Mesenchymal stem cell (in vitro differentiated cells and primary cell): ENCODE measurements at regions not wholly inside any gene's neighbourhood (a gene's known extent, or its start where the extent isn't known, plus 50 kb on each side); places are given as distances from the start of the nearest gene placed in this dataset.

Experiments
- DNase-seq: peaks from one replicate; pipeline ENCODE4 v3.0.0-alpha.2; 2013
- H2AFZ ChIP-seq: one replicate; pipeline ENCODE4 v1.6.1; 2013; ENCODE audit warnings: low read depth, mild to moderate bottlenecking, control low read depth, inconsistent platforms, low read length, moderate library complexity
- H2AK5ac ChIP-seq: 2 replicates; pipeline ENCODE4 v1.6.1; 2013; ENCODE audit warnings: low read length, moderate library complexity, mild to moderate bottlenecking, inconsistent platforms; ENCODE audit not compliant: severe bottlenecking
- H2BK120ac ChIP-seq: one replicate; pipeline ENCODE4 v1.6.1; 2013; ENCODE audit warnings: low read depth, mild to moderate bottlenecking, inconsistent platforms, low read length, moderate library complexity
- H2BK12ac ChIP-seq, 2 experiments: one replicate each; pipeline ENCODE4 v1.6.1; 2013; ENCODE audit warnings: inconsistent platforms in 2 of 2, low read length in 2 of 2, mild to moderate bottlenecking in 2 of 2, moderate library complexity in 2 of 2, control low read depth in 1 of 2
- H2BK15ac ChIP-seq: one replicate; pipeline ENCODE4 v1.6.1; 2013; ENCODE audit warnings: mild to moderate bottlenecking, low read depth, inconsistent platforms; ENCODE audit not compliant: poor library complexity, severe bottlenecking
- H2BK5ac ChIP-seq: 2 replicates; pipeline ENCODE4 v1.6.1; 2013; ENCODE audit warnings: low read depth, mild to moderate bottlenecking, low read length, control low read depth, inconsistent platforms; ENCODE audit not compliant: poor library complexity, severe bottlenecking
- H3K14ac ChIP-seq, 2 experiments: one replicate each; pipeline ENCODE4 v1.6.1; 2013; ENCODE audit warnings: inconsistent platforms in 2 of 2, low read length in 2 of 2, control low read depth in 1 of 2, mild to moderate bottlenecking in 1 of 2, moderate library complexity in 1 of 2
- H3K18ac ChIP-seq, 2 experiments: one replicate each; pipeline ENCODE4 v1.6.1; 2013; ENCODE audit warnings: inconsistent platforms in 2 of 2, low read length in 2 of 2, control low read depth in 1 of 2, low read depth in 1 of 2, mild to moderate bottlenecking in 1 of 2
- H3K23ac ChIP-seq, 2 experiments: one replicate each; pipeline ENCODE4 v1.6.1; 2013; ENCODE audit warnings: inconsistent platforms in 2 of 2, low read length in 2 of 2, mild to moderate bottlenecking in 2 of 2, moderate library complexity in 2 of 2, control low read depth in 1 of 2
- H3K27ac ChIP-seq: 2 replicates; pipeline ENCODE4 v1.5.1; 2013; ENCODE audit warnings: mild to moderate bottlenecking, moderate library complexity, low read length, control low read depth, inconsistent platforms; ENCODE audit not compliant: poor library complexity, severe bottlenecking
- H3K27me3 ChIP-seq, 2 experiments: 2 replicates each; pipeline versions ENCODE4 v1.6.1 to v1.7.0; 2013; ENCODE audit warnings: low read length in 2 of 2, mild to moderate bottlenecking in 2 of 2, moderate library complexity in 2 of 2, control low read depth in 1 of 2, inconsistent platforms in 1 of 2; ENCODE audit not compliant: control insufficient read depth in 1 of 2, insufficient read depth in 1 of 2
- H3K36me3 ChIP-seq, 2 experiments: 2 replicates each; pipeline versions ENCODE4 v1.6.1 to v1.7.0; 2013; ENCODE audit warnings: low read length in 2 of 2, control low read depth in 1 of 2, inconsistent platforms in 1 of 2, low read depth in 1 of 2, mild to moderate bottlenecking in 1 of 2; ENCODE audit not compliant: insufficient read depth in 2 of 2, control insufficient read depth in 1 of 2
- H3K4ac ChIP-seq, 2 experiments: one replicate each; pipeline ENCODE4 v1.6.1; 2013; ENCODE audit warnings: inconsistent platforms in 2 of 2, low read length in 2 of 2, mild to moderate bottlenecking in 2 of 2, moderate library complexity in 2 of 2, control low read depth in 1 of 2, low read depth in 1 of 2
- H3K4me1 ChIP-seq: 2 replicates; pipeline ENCODE4 v1.6.1; 2013; ENCODE audit warnings: low read depth, low read length, control low read depth; ENCODE audit not compliant: control insufficient read depth, insufficient read depth
- H3K4me2 ChIP-seq: 2 replicates; pipeline ENCODE4 v1.6.1; 2013; ENCODE audit warnings: low read length, mild to moderate bottlenecking, inconsistent platforms; ENCODE audit not compliant: poor library complexity, severe bottlenecking
- H3K4me3 ChIP-seq, 2 experiments: 2 replicates each; pipeline versions ENCODE4 v1.5.1 to v1.7.0; 2013; ENCODE audit warnings: low read length in 2 of 2, mild to moderate bottlenecking in 2 of 2, control low read depth in 1 of 2, low read depth in 1 of 2; ENCODE audit not compliant: insufficient read depth in 1 of 2
- H3K79me1 ChIP-seq: replicated peaks from 2 replicates; pipeline ENCODE4 v1.6.1; 2013; ENCODE audit warnings: mild to moderate bottlenecking, control low read depth, low read length, inconsistent platforms; ENCODE audit not compliant: poor library complexity, severe bottlenecking
- H3K9ac ChIP-seq: 2 replicates; pipeline ENCODE4 v1.7.0; 2013; ENCODE audit warnings: mild to moderate bottlenecking, low read length, moderate library complexity
- H3K9me3 ChIP-seq: 2 replicates; pipeline ENCODE4 v1.7.0; 2013; ENCODE audit warnings: mild to moderate bottlenecking, low read length; ENCODE audit not compliant: control insufficient read depth
- H4K8ac ChIP-seq: one replicate; pipeline ENCODE4 v1.6.1; 2013; ENCODE audit warnings: inconsistent platforms, mild to moderate bottlenecking, low read length, moderate library complexity
- H4K91ac ChIP-seq: one replicate; pipeline ENCODE4 v1.6.1; 2013; ENCODE audit warnings: mild to moderate bottlenecking, low read length, inconsistent platforms
- WGBS: methylation state at CpG from one replicate; pipeline ENCODE4 v1.1.7; 2013; ENCODE audit warnings: mixed read lengths; 5-methylcytosine and 5-hydroxymethylcytosine counted together

DNA sequence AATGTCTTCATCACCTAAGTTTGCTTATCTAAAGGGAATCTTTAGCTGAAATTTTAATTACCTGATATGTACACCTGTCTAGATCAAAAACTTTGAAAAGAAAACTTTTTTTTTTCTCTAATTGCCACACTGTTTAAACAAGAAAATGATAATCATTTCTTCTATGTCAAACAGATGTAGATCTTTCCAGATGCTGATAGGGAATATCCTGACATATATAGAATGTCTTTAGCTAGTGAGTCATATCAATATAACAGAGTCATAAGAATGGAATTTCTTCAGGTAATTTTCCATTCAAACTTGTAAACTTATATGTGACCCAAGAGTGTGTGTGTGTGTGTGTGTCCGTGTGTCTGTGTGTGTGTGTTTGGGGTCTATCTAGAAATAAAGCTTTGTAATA, 271.9 kb downstream of the GPM6A start:
- no peak overlapping the region for H2BK5ac ChIP-seq
- no peak overlapping the region for H3K9ac ChIP-seq
- H3K23ac ChIP-seq, result no peak overlapping the region
- no peak overlapping the region for H4K91ac ChIP-seq
- no peak overlapping the region for H3K4me3 ChIP-seq
- no peak overlapping the region for H2BK15ac ChIP-seq
- no peak overlapping the region for H2AK5ac ChIP-seq
- H3K27me3 ChIP-seq, result no peaks in the 10 kb centered on the region
- no peak overlapping the region for H3K4ac ChIP-seq
- DNase-seq, result no peak
- H3K4me1 ChIP-seq, result no peaks in the 10 kb centered on the region
- H4K8ac ChIP-seq, result no peak overlapping the region
- H3K14ac ChIP-seq, result no peak overlapping the region
- H2BK120ac ChIP-seq, result no peak overlapping the region
- no peak overlapping the region for H3K27ac ChIP-seq
- no peaks in the 10 kb centered on the region for H3K36me3 ChIP-seq
- no peak overlapping the region for H3K18ac ChIP-seq
- no peaks in the 10 kb centered on the region for H3K9me3 ChIP-seq
- H2BK12ac ChIP-seq, result no peak overlapping the region
- H2AFZ ChIP-seq, result no peak overlapping the region
- no peak overlapping the region for H3K4me2 ChIP-seq
- no CpG with 5 or more reads among the region's 1 CpG for WGBS
- no peaks in the 10 kb centered on the region for H3K79me1 ChIP-seq

DNA sequence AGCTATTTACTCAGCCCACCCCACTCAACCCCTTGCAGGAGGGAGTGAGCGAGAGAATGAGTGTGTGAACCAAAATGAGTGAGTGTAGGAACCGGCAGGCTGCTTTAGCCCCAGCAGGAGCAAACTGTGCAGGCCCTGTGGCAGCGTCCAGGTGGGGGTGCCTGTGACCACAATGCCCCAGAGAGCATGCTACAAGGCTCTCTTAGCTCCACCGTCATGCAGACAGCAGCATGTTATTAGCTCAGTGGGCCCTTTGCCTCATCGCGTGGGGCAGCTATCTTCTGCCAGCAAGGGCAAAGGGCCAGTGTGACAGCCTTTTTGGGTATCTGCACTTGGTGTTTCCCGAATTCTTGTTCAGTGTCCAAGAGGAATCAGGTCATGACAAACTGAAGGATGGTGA, 271.3 kb downstream of the GPM6A start:
- Histone ChIP-seq H3K9ac (no peak overlapping the region), H3K4ac (no peak overlapping the region), H2AK5ac (no peak overlapping the region), H3K18ac (no peak overlapping the region), H2BK120ac (no peak overlapping the region), H3K79me1 (no peaks in the 10 kb centered on the region), H3K27me3 (no peaks in the 10 kb centered on the region), H3K4me3 (no peak overlapping the region), H3K36me3 (no peaks in the 10 kb centered on the region), H3K9me3 (no peaks in the 10 kb centered on the region), H2BK15ac (no peak overlapping the region), H2BK12ac (no peak overlapping the region), H4K8ac (no peak overlapping the region), H3K4me2 (no peak overlapping the region), H2AFZ (no peak overlapping the region), H3K4me1 (no peaks in the 10 kb centered on the region), H3K27ac (no peak overlapping the region), H2BK5ac (no peak overlapping the region), H3K23ac (no peak overlapping the region), H3K14ac (no peak overlapping the region), H4K91ac (no peak overlapping the region)
- no peak for DNase-seq
- WGBS, result 94% methylated on average over 7 of the region's 7 CpGs

DNA sequence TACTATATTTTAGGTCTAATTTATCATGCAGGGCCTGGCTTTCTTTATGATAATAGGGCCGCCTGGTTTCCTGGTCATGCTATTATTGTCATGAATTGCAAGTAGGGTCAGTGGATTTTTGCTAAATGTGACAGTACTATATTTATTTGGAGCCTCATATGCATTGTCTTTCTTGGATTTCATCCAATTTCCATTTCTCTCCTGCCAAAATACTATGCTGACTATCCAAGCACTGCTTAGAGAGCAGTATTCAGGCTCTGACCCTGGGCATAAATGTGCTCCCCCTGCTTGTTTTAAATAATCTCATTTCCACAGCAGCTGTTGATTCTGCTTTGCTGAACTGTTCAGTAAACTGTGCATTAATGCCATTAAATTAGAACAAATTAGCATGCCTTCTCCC, 269.3 kb downstream of the GPM6A start:
- Histone ChIP-seq H3K14ac (no peak overlapping the region), H3K79me1 (no peaks in the 10 kb centered on the region), H3K23ac (no peak overlapping the region), H3K36me3 (no peaks in the 10 kb centered on the region), H3K9me3 (no peaks in the 10 kb centered on the region), H3K27ac (no peak overlapping the region), H2BK5ac (no peak overlapping the region), H3K27me3 (no peaks in the 10 kb centered on the region), H4K8ac (no peak overlapping the region), H3K9ac (no peak overlapping the region), H4K91ac (no peak overlapping the region), H3K4me3 (no peak overlapping the region), H2BK120ac (no peak overlapping the region), H3K18ac (no peak overlapping the region), H2BK12ac (no peak overlapping the region), H3K4ac (no peak overlapping the region), H3K4me2 (no peak overlapping the region), H2AFZ (no peak overlapping the region), H2BK15ac (no peak overlapping the region), H3K4me1 (no peaks in the 10 kb centered on the region), H2AK5ac (no peak overlapping the region)
- no CpG with 5 or more reads among the region's 1 CpG for WGBS
- DNase-seq, result no peak

DNA sequence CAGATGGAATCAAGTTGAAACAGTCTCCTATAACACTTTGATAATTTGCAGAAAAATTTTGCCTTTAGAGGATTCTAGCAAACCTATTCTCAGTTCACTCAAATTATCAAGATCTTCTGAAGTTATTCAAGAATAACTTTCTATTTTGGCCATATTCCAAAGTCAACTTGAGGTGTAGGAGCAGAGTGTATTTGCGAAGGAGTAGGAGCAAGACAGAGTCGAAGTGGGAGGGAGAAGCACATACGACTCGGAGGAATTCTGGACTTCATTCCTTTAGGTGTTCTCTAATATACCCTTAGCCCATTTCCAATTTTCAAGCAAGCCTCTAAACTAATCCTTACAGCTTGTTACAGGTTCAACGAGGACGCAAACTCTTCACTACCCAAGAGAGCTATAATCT, 252.9 kb downstream of the GPM6A start:
- Histone ChIP-seq H3K4me3 (no peak overlapping the region), H3K4me2 (no peak overlapping the region), H3K27ac (no peak overlapping the region), H4K8ac (no peak overlapping the region), H2BK5ac (no peak overlapping the region), H3K9ac (no peak overlapping the region), H3K23ac (no peak overlapping the region), H3K9me3 (no peaks in the 10 kb centered on the region), H3K27me3 (no peaks in the 10 kb centered on the region), H3K36me3 (no peaks in the 10 kb centered on the region), H3K4ac (no peak overlapping the region), H3K79me1 (no peaks in the 10 kb centered on the region), H3K4me1 (no peaks in the 10 kb centered on the region), H3K14ac (no peak overlapping the region), H2BK15ac (no peak overlapping the region), H2BK12ac (no peak overlapping the region), H4K91ac (no peak overlapping the region), H3K18ac (no peak overlapping the region), H2AFZ (no peak overlapping the region), H2AK5ac (no peak overlapping the region), H2BK120ac (no peak overlapping the region)
- DNase-seq, result no peak
- 94% methylated on average over 5 of the region's 6 CpGs for WGBS
